Tibial nerve (tissue), 4 donors: ENCODE measurements at regions not wholly inside any gene's neighbourhood (a gene's known extent, or its start where the extent isn't known, plus 50 kb on each side); places are given as distances from the start of the nearest gene placed in this dataset.

Experiments used
- DNase-seq, 2 donors: peaks; one replicate each; pipeline ENCODE4 v3.0.0-alpha.2; 2019; ENCODE audit warnings: low spot score in 2 of 2
- H3K27ac ChIP-seq, 4 donors: fragments of 200-600 bp; sonication (generic) in 3 of 4; one replicate each; pipeline ENCODE4 v1.5.1; 2017 to 2019; ENCODE audit warnings: mild to moderate bottlenecking in 1 of 4
- H3K27me3 ChIP-seq, 2 donors: fragments of 200-600 bp; sonication (generic) in 1 of 2; one replicate each; pipeline versions ENCODE4 v1.5.1 to v1.6.0; 2017 to 2019
- H3K36me3 ChIP-seq, 3 donors: fragments of 200-600 bp; sonication (generic); one replicate each; pipeline ENCODE4 v1.5.1; 2018 to 2019
- H3K4me1 ChIP-seq, 4 donors: fragments of 200-600 bp; sonication (generic) in 3 of 4; one replicate each; pipeline ENCODE4 v1.5.1; 2017 to 2019
- H3K4me3 ChIP-seq, 4 donors: fragments of 200-600 bp; sonication (generic) in 3 of 4; one replicate each; pipeline ENCODE4 v1.5.1; 2017 to 2019; ENCODE audit warnings: mild to moderate bottlenecking in 1 of 4, moderate library complexity in 1 of 4
- H3K9me3 ChIP-seq, 4 donors: fragments of 200-600 bp; sonication (generic) in 3 of 4; one replicate each; pipeline ENCODE4 v1.5.1; 2017 to 2019
- CTCF ChIP-seq, 5 experiments: fragments of 200-600 bp in 3 of 5; fragments of 450-650 bp in 2 of 5; sonication (generic) in 3 of 5; IDR thresholded peaks; one replicate each; pipeline ENCODE4 v1.5.1; 2016 to 2019; ENCODE audit warnings: antibody characterized with exemption in 5 of 5, mild to moderate bottlenecking in 3 of 5, moderate library complexity in 2 of 5
- EP300 ChIP-seq, 2 donors: sonication (generic); formaldehyde crosslinking; IDR thresholded peaks; one replicate each; pipeline ENCODE4 v1.6.1; 2017; ENCODE audit warnings: antibody characterized with exemption in 2 of 2, mild to moderate bottlenecking in 1 of 2
- POLR2A ChIP-seq, 2 donors: fragments of 450-650 bp; IDR thresholded peaks; one replicate each; pipeline ENCODE4 v1.6.1; 2017; ENCODE audit warnings: antibody characterized with exemption in 2 of 2, mild to moderate bottlenecking in 2 of 2, moderate library complexity in 2 of 2
- WGBS, 2 donors: methylation state at CpG; one replicate each; pipeline ENCODE4 v1.1.5; 2018; 5-methylcytosine and 5-hydroxymethylcytosine counted together

DNA sequence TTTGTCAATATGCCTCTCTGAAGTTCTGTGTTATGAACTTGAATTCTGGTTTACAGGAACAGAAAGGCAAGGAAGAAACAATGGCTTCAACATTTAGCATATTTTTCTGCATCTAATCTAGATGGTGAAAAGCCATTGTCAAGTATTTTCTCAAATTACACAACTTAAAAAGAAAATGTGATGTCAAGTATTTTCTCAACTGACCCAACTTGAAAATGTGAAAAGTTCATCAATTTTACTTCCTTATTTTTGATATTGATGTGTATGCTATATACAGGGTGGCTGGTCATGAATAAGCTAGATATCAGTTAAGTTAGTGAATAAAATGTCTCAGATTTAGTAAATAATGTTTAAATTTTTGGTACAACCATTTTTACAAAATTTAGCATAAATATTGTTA lies 196.7 kb downstream of the ALX1 start:
- no peak for TF ChIP-seq POLR2A (IDR thresholded peaks at IDR 0.05)
- no peak for TF ChIP-seq CTCF (IDR thresholded peaks at IDR 0.05)
- TF ChIP-seq EP300 (IDR thresholded peaks at IDR 0.05): no peak
- no peaks in the 10 kb centered on the region for H3K9me3 ChIP-seq
- DNase-seq: no peak
- no peak overlapping the region for H3K27ac ChIP-seq
- H3K4me3 ChIP-seq: no peak overlapping the region
- no peaks in the 10 kb centered on the region for H3K36me3 ChIP-seq
- H3K27me3 ChIP-seq: no peaks in the 10 kb centered on the region
- H3K4me1 ChIP-seq: no peaks in the 10 kb centered on the region

GRCh38 chr12:85484387-85484786 lies 204.4 kb downstream of the ALX1 start:
- H3K9me3 ChIP-seq: no peaks in the 10 kb centered on the region
- H3K36me3 ChIP-seq: no peaks in the 10 kb centered on the region
- 83 to 91% methylated on average over 1 of the region's 1 CpG for WGBS, 2 donors
- no peaks in the 10 kb centered on the region for H3K27me3 ChIP-seq
- H3K4me3 ChIP-seq: no peak overlapping the region
- H3K4me1 ChIP-seq: no peaks in the 10 kb centered on the region
- H3K27ac ChIP-seq: no peak overlapping the region
- TF ChIP-seq EP300 (IDR thresholded peaks at IDR 0.05): no peak
- TF ChIP-seq POLR2A (IDR thresholded peaks at IDR 0.05): no peak
- TF ChIP-seq CTCF (IDR thresholded peaks at IDR 0.05): no peak
- no peak for DNase-seq

GRCh38 chr12:85489194-85489593 lies 209.2 kb downstream of the ALX1 start:
- H3K4me3 ChIP-seq: no peak overlapping the region
- 74 to 80% methylated on average over 1 of the region's 1 CpG for WGBS, 2 donors
- no peak overlapping the region for H3K27ac ChIP-seq
- DNase-seq: no peak
- peaks cover 0 to 10% (median 0%) of the 10 kb centered on the region in 4 donors for H3K9me3 ChIP-seq
- TF ChIP-seq POLR2A (IDR thresholded peaks at IDR 0.05): no peak
- TF ChIP-seq EP300 (IDR thresholded peaks at IDR 0.05): no peak
- no peak for TF ChIP-seq CTCF (IDR thresholded peaks at IDR 0.05)
- no peaks in the 10 kb centered on the region for H3K36me3 ChIP-seq
- H3K4me1 ChIP-seq: no peaks in the 10 kb centered on the region
- H3K27me3 ChIP-seq: no peaks in the 10 kb centered on the region

- Histone ChIP-seq H3K9me3 (no peaks in the 10 kb centered on the region), H3K27me3 (no peaks in the 10 kb centered on the region), H3K4me1 (no peaks in the 10 kb centered on the region), H3K4me3 (no peak overlapping the region), H3K27ac (no peak overlapping the region), H3K36me3 (no peaks in the 10 kb centered on the region)
- WGBS, 2 donors: 67 to 80% methylated on average over 2 of the region's 2 CpGs
- no peak for DNase-seq
- no peak for TF ChIP-seq EP300 (IDR thresholded peaks at IDR 0.05)
- no peak for TF ChIP-seq CTCF (IDR thresholded peaks at IDR 0.05)
- TF ChIP-seq POLR2A (IDR thresholded peaks at IDR 0.05): no peak
Measured at GRCh38 chr12:85504164-85504563, 224.1 kb downstream of the ALX1 start.

DNA sequence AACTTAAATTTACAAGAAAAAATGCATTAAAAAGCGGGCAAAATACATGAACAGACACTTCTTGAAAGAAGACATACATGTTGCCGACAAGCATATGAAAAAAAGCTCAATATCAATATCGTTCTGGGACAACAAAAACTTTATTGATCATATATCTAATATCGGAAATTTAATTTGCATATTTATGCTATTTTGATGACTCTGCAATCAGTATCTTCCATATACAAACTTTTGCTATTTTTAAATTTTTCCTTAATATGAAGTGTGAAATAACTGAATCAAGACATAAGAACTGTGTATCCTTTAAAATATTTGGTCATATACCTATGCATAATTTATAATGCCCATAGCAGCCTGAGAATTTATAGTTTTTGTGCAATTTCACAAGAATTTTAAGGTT lies 224.6 kb downstream of the ALX1 start:
- Histone ChIP-seq H3K36me3 (no peaks in the 10 kb centered on the region), H3K4me1 (no peaks in the 10 kb centered on the region), H3K27me3 (no peaks in the 10 kb centered on the region), H3K4me3 (no peak overlapping the region), H3K9me3 (no peaks in the 10 kb centered on the region), H3K27ac (no peak overlapping the region)
- 93 to 95% methylated on average over 4 of the region's 4 CpGs for WGBS, 2 donors
- TF ChIP-seq CTCF (IDR thresholded peaks at IDR 0.05) (no peak), POLR2A (IDR thresholded peaks at IDR 0.05) (no peak), EP300 (IDR thresholded peaks at IDR 0.05) (no peak)
- DNase-seq: no peak
